Heart left ventricle (tissue), 13 donors: ENCODE measurements at regions not wholly inside any gene's neighbourhood (a gene's known extent, or its start where the extent isn't known, plus 50 kb on each side); places are given as distances from the start of the nearest gene placed in this dataset.

Experiments
- POLR2A ChIP-seq, 2 donors: fragments of 450-650 bp; IDR thresholded peaks; one replicate each; pipeline ENCODE4 v1.6.1; 2017; ENCODE audit warnings: antibody characterized with exemption in 2 of 2, mild to moderate bottlenecking in 2 of 2, moderate library complexity in 2 of 2
- TF ChIP-seq, protein P1 (sequence below), 12 donors: fragments of 200-600 bp; sonication (generic) in 4 of 12; IDR thresholded peaks; one replicate each; pipeline versions ENCODE4 v1.5.0 to v1.8.0; 2018 to 2022; ENCODE audit warnings: antibody characterized with exemption in 12 of 12, mild to moderate bottlenecking in 5 of 12
- donor health status: ischemic (EF 13 %, LVEDD 7.1; RV severe dilation, severe dysfunction).
- donor health status: DM: no; HTN: yes; CAD: no.
- donor health status: DM: no; HTN: no; CAD: no.
- donor health status: ischemic (EF 25% LVEDD 6.9; RV normal size, moderate dysfunction).
- donor health status: ischemic (EF 25% LVEDD 5.7; RV mildly dilated, moderate dysfunction).
- donor health status: ischemic (EF 35%, LVEDD 5.7; RV mildly dilated, moderate dysfunction).
- donor health status: nonischemic (EF 11% LVEDD 7.7; RV severe dilation, severe dysfunction).
- donor health status: DM: yes; HTN: yes; CAD: no.
- donor health status: PGD.
- donor health status: ischemic (EF 29% LVEDD 5.4; RV normal size, mild dysfunction).
- donor health status: nonischemic (EF 23%, LVEDD 6.1; RV moderate dilation, normal function).

DNA sequence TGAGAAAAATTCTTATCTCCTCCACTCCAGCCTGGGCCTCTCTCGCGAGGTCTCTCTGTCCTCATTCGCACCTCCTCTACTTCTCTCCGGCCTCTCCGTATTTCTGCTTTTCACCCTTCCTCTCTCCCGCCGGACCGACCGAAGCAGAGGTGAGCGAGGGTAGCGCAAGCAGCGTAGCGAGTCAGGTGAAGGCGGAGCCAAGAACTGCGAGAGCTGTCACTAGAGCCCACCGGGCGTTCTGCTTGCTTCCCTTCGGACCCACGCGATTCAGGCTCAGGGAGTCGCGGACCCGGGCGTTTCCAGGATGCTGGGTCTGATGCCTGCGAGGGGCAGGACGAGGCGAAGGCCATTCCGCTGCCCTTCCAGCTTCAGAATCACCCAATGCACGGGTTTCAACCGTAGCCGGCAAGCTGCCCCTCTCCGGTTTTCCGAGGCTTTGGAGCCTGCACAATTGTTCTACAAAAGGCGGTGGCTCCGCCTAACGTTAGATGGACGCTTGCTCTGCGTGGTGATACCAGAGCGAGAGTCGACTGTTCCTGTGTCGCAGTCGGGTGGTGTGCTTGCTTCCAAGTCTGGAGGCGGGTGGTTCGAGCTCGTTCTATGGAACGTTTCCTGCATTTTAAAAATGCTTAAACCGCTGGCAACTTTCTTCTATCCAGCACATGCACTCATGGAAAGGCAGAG is 310.2 kb downstream of the FAM72C start:
- no peak for TF ChIP-seq POLR2A (IDR thresholded peaks at IDR 0.05)
- TF ChIP-seq, protein P1, sequence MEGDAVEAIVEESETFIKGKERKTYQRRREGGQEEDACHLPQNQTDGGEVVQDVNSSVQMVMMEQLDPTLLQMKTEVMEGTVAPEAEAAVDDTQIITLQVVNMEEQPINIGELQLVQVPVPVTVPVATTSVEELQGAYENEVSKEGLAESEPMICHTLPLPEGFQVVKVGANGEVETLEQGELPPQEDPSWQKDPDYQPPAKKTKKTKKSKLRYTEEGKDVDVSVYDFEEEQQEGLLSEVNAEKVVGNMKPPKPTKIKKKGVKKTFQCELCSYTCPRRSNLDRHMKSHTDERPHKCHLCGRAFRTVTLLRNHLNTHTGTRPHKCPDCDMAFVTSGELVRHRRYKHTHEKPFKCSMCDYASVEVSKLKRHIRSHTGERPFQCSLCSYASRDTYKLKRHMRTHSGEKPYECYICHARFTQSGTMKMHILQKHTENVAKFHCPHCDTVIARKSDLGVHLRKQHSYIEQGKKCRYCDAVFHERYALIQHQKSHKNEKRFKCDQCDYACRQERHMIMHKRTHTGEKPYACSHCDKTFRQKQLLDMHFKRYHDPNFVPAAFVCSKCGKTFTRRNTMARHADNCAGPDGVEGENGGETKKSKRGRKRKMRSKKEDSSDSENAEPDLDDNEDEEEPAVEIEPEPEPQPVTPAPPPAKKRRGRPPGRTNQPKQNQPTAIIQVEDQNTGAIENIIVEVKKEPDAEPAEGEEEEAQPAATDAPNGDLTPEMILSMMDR (IDR thresholded peaks at IDR 0.05), result no peak
